Endothelial cell of umbilical vein (primary cell): ENCODE measurements at regions not wholly inside any gene's neighbourhood (a gene's known extent, or its start where the extent isn't known, plus 50 kb on each side); places are given as distances from the start of the nearest gene placed in this dataset.

ENCODE experiments used
- BruUV-seq: library from RNA; stranded (reverse); fragments of 400-500 nt; replicated peaks from 2 replicates; lab custom pipeline; 2021; lab: Mats Ljungman, UMichigan
- CTCF ChIA-PET: fragments of 300-600, 350-600 bp; sonication (Branson Sonifier 250); formaldehyde crosslinking; loops from one replicate; lab custom pipeline; 2021; ENCODE audit warnings: antibody characterized with exemption, inconsistent platforms; lab: Charles Lee
- POLR2A ChIA-PET: fragments of 300-600, 350-600 bp; sonication (Branson Sonifier 250); formaldehyde crosslinking; loops from one replicate; lab custom pipeline; 2021; ENCODE audit warnings: antibody characterized with exemption, inconsistent platforms; lab: Charles Lee
- DNase-seq: peaks from one replicate; pipeline ENCODE4 v3.0.0-alpha.2; 2011; ENCODE audit warnings: low read depth, low spot score
- FAIRE-seq: peaks from 2 replicates; lab custom pipeline; 2011; peaks lifted over from hg19 to GRCh38; lab: Jason Lieb, UNC
- H2AFZ ChIP-seq: 2 replicates; pipeline ENCODE4 v1.6.0; 2012; ENCODE audit warnings: low read depth, low read length, control low read depth, inconsistent platforms
- H3K27ac ChIP-seq: 2 replicates; pipeline ENCODE4 v1.5.1; 2011; ENCODE audit warnings: low read depth, mild to moderate bottlenecking, control low read depth, low read length, moderate library complexity; ENCODE audit not compliant: insufficient read depth
- H3K27me3 ChIP-seq, 2 experiments: 2 replicates each; pipeline versions ENCODE4 v1.6.0 to v1.6.1; 2011; ENCODE audit warnings: low read length in 2 of 2, mixed read lengths in 1 of 2; ENCODE audit not compliant: control insufficient read depth in 2 of 2, insufficient read depth in 2 of 2
- H3K36me3 ChIP-seq, 2 experiments: 2 replicates in 1 of 2; 3 replicates in 1 of 2; pipeline ENCODE4 v1.5.1; 2011; ENCODE audit warnings: low read length in 2 of 2, mild to moderate bottlenecking in 1 of 2, moderate library complexity in 1 of 2; ENCODE audit not compliant: control insufficient read depth in 2 of 2, insufficient read depth in 2 of 2; ENCODE audit errors: extremely low read depth in 1 of 2
- H3K4me1 ChIP-seq: 3 replicates; pipeline ENCODE4 v1.5.1; 2011; ENCODE audit warnings: mild to moderate bottlenecking, low read length; ENCODE audit not compliant: control insufficient read depth, insufficient read depth; ENCODE audit errors: extremely low read depth
- H3K4me2 ChIP-seq: 2 replicates; pipeline ENCODE4 v1.6.1; 2011; ENCODE audit warnings: low read length, control low read depth, mixed read lengths; ENCODE audit not compliant: insufficient read depth
- H3K4me3 ChIP-seq, 3 experiments: fragments of 200-600 bp in 1 of 3; sonication (generic), shearing (Covaris generic) in 1 of 3; replicated peaks in 1 of 3; 2 replicates each; pipeline ENCODE4 v1.5.1; 2011 to 2016; ENCODE audit warnings: control low read depth in 3 of 3, low read length in 3 of 3, mild to moderate bottlenecking in 2 of 3, inconsistent platforms in 1 of 3, low read depth in 1 of 3, moderate library complexity in 1 of 3; ENCODE audit not compliant: insufficient read depth in 1 of 3
- H3K79me2 ChIP-seq: 2 replicates; pipeline ENCODE4 v1.6.0; 2012; ENCODE audit warnings: low read length, inconsistent platforms; ENCODE audit not compliant: control insufficient read depth, insufficient read depth
- H3K9ac ChIP-seq: replicated peaks from 2 replicates; pipeline ENCODE3; 2011; ENCODE audit warnings: low read length, control low read depth; ENCODE audit not compliant: insufficient read depth; ENCODE audit errors: extremely low read depth
- H3K9me1 ChIP-seq: replicated peaks from 3 replicates; pipeline ENCODE4 v1.6.0; 2011; ENCODE audit warnings: mild to moderate bottlenecking, low read length; ENCODE audit not compliant: control insufficient read depth, insufficient read depth; ENCODE audit errors: extremely low read depth
- H3K9me3 ChIP-seq: replicated peaks from 2 replicates; pipeline ENCODE4 v1.5.1; 2012; ENCODE audit warnings: low read length, inconsistent platforms; ENCODE audit not compliant: control insufficient read depth, insufficient read depth
- H4K20me1 ChIP-seq: replicated peaks from 2 replicates; pipeline ENCODE3; 2011; ENCODE audit warnings: mild to moderate bottlenecking, low read length; ENCODE audit not compliant: control insufficient read depth, insufficient read depth; ENCODE audit errors: extremely low read depth
- CTCF ChIP-seq, 2 donors: IDR thresholded peaks; 1 replicate in 1 of 2; 2 replicates in 1 of 2; pipeline ENCODE4 v1.5.1; 2011; ENCODE audit warnings: low read length in 2 of 2, mild to moderate bottlenecking in 2 of 2, moderate library complexity in 2 of 2, control low read depth in 1 of 2, inconsistent platforms in 1 of 2, low read depth in 1 of 2; ENCODE audit not compliant: insufficient read depth in 1 of 2; ENCODE audit errors: extremely low read depth in 1 of 2
- EZH2 ChIP-seq: IDR thresholded peaks from 2 replicates; pipeline ENCODE4 v1.6.1; 2012; ENCODE audit warnings: borderline replicate concordance, low read depth, mild to moderate bottlenecking, moderate library complexity, low read length, inconsistent platforms; ENCODE audit not compliant: severe bottlenecking
- FOS ChIP-seq: IDR thresholded peaks from 2 replicates; pipeline ENCODE4 v1.6.1; 2011; ENCODE audit warnings: mild to moderate bottlenecking, low read length, moderate library complexity, borderline replicate concordance; ENCODE audit not compliant: insufficient read depth
- GATA2 ChIP-seq: IDR thresholded peaks from 2 replicates; pipeline ENCODE4 v1.7.0; 2011; ENCODE audit warnings: low read depth, mild to moderate bottlenecking, moderate library complexity, mixed read lengths, low read length; ENCODE audit not compliant: insufficient read length, insufficient read depth
- JUN ChIP-seq: IDR thresholded peaks from 2 replicates; pipeline ENCODE4 v1.6.1; 2011; ENCODE audit warnings: borderline replicate concordance, low read depth; ENCODE audit not compliant: insufficient read length, insufficient read depth
- MAX ChIP-seq: IDR thresholded peaks from 2 replicates; pipeline ENCODE4 v1.6.1; 2011; ENCODE audit not compliant: insufficient read depth, insufficient read length
- MYC ChIP-seq: IDR thresholded peaks from one replicate; pipeline ENCODE4 v1.6.1; 2011; ENCODE audit warnings: mild to moderate bottlenecking, low read depth, low read length
- POLR2A ChIP-seq: IDR thresholded peaks from 2 replicates; pipeline ENCODE4 v1.6.1; 2012; ENCODE audit warnings: low read depth, mild to moderate bottlenecking, control low read depth, low read length
- POLR2AphosphoS5 ChIP-seq: IDR thresholded peaks from 2 replicates; pipeline ENCODE4 v1.6.1; 2012; ENCODE audit warnings: low read depth, mild to moderate bottlenecking, control low read depth, low read length, moderate library complexity; ENCODE audit not compliant: insufficient read depth
- dilution Hi-C: fragments of 300-500 bp; cut with MboI; formaldehyde crosslinking; loops from one replicate; pipeline ENCODE4 v1.15.0; 2019; ENCODE audit warnings: low sequenced_read_pairs; ENCODE audit not compliant: extremely low pct_ligation_motif_present
- intact Hi-C: fragments of 100-400 bp; cut with micrococcal nuclease; formaldehyde crosslinking; loops from one replicate; pipeline ENCODE4 v1.10.0; 2022

GRCh38 chr10:59957975-59958374, 51.6 kb upstream of the CCDC6 start:
- H3K9me1 ChIP-seq, result no peaks in the 10 kb centered on the region
- H4K20me1 ChIP-seq, result no peaks in the 10 kb centered on the region
- TF ChIP-seq MYC, result no peak
- no peak for TF ChIP-seq FOS
- TF ChIP-seq CTCF (IDR thresholded peaks at IDR 0.05; ENCODE audit: extremely low read depth in 1 of 2, insufficient read depth in 1 of 2, low read depth in 1 of 2, low read length in 2 of 2), result no peak
- no peak for TF ChIP-seq EZH2
- TF ChIP-seq POLR2A, result no peak
- no peak for TF ChIP-seq JUN
- TF ChIP-seq MAX, result no peak
- TF ChIP-seq GATA2, result no peak
- no peak for TF ChIP-seq POLR2AphosphoS5
- H3K4me3 ChIP-seq, result no peak overlapping the region
- H2AFZ ChIP-seq, result no peak overlapping the region
- no peak for DNase-seq
- H3K4me2 ChIP-seq, result no peak overlapping the region
- no peak overlapping the region for H3K9ac ChIP-seq
- no peaks in the 10 kb centered on the region for H3K27me3 ChIP-seq
- H3K9me3 ChIP-seq, result no peaks in the 10 kb centered on the region
- intact Hi-C loops, result no loop called here
- FAIRE-seq, result no peak
- no peaks in the 10 kb centered on the region for H3K79me2 ChIP-seq
- H3K36me3 ChIP-seq, result no peaks in the 10 kb centered on the region
- POLR2A ChIA-PET, result no interaction called here
- no peak overlapping the region for H3K27ac ChIP-seq
- BruUV-seq, result no TSS peak
- CTCF ChIA-PET, result no interaction called here
- dilution Hi-C loops, result no loop called here
- H3K4me1 ChIP-seq, result no peaks in the 10 kb centered on the region
